ENCODE measurements at regions not wholly inside any gene's neighbourhood (a gene's known extent, or its start where the extent isn't known, plus 50 kb on each side); places are given as distances from the start of the nearest gene placed in this dataset.

DNA sequence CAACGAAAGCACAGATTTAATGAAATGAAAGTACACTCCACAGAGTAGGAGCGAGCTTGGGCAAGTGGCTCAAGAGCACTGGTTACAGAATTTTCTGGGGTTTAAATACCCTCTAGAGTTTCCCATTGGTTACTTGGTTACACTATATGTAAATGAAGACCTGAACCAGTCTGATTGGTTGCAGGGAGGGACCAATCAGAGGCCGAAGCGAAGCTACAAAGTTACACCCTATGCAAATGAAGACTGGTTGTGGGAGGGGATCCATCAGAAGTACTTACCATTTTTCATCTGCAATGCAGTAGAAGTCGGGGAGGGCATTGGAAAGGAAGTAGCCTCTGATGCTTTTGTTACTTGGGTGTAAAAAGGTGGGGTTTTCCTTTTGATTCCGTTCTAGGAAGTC is 132.0 kb downstream of the PMP22 start:
- TF ChIP-seq, protein P1, sequence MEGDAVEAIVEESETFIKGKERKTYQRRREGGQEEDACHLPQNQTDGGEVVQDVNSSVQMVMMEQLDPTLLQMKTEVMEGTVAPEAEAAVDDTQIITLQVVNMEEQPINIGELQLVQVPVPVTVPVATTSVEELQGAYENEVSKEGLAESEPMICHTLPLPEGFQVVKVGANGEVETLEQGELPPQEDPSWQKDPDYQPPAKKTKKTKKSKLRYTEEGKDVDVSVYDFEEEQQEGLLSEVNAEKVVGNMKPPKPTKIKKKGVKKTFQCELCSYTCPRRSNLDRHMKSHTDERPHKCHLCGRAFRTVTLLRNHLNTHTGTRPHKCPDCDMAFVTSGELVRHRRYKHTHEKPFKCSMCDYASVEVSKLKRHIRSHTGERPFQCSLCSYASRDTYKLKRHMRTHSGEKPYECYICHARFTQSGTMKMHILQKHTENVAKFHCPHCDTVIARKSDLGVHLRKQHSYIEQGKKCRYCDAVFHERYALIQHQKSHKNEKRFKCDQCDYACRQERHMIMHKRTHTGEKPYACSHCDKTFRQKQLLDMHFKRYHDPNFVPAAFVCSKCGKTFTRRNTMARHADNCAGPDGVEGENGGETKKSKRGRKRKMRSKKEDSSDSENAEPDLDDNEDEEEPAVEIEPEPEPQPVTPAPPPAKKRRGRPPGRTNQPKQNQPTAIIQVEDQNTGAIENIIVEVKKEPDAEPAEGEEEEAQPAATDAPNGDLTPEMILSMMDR (IDR thresholded peaks at IDR 0.05; ENCODE audit: poor library complexity), result no peak
- no peak for TF ChIP-seq EZH2 (IDR thresholded peaks at IDR 0.05; ENCODE audit: borderline replicate concordance)

All from hepatocyte (in vitro differentiated cells).